Psoas muscle (tissue), 7 donors: ENCODE measurements at regions not wholly inside any gene's neighbourhood (a gene's known extent, or its start where the extent isn't known, plus 50 kb on each side); places are given as distances from the start of the nearest gene placed in this dataset.

Experiments used
- ATAC-seq, 4 donors: fragments of 200-7000 bp; cut with Tn5 transposase; one replicate each; pipeline ENCODE4 v1.9.1; 2020; ENCODE audit warnings: moderate library complexity in 3 of 4, mild to moderate bottlenecking in 2 of 4
- DNase-seq, 2 donors: peaks; one replicate each; pipeline ENCODE4 v3.0.0-alpha.2; 2020
- H3K27ac ChIP-seq: fragments of 200-600 bp; one replicate; pipeline ENCODE4 v1.8.0; 2022
- H3K27me3 ChIP-seq, 3 donors: fragments of 200-600 bp in 1 of 3; one replicate each; pipeline versions ENCODE4 v1.6.1 to v1.8.0; 2013 to 2022; ENCODE audit warnings: low read length in 2 of 3, mild to moderate bottlenecking in 2 of 3, moderate library complexity in 1 of 3; ENCODE audit not compliant: insufficient read depth in 3 of 3
- H3K36me3 ChIP-seq, 2 donors: fragments of 200-600 bp in 1 of 2; one replicate each; pipeline versions ENCODE4 v1.6.1 to v1.8.0; 2013 to 2022; ENCODE audit warnings: low read depth in 1 of 2, mild to moderate bottlenecking in 1 of 2, moderate library complexity in 1 of 2; ENCODE audit not compliant: insufficient read depth in 1 of 2
- H3K4me1 ChIP-seq: fragments of 200-600 bp; one replicate; pipeline ENCODE4 v1.8.0; 2022
- H3K4me3 ChIP-seq: fragments of 200-600 bp; one replicate; pipeline ENCODE4 v1.8.0; 2022; ENCODE audit warnings: mild to moderate bottlenecking
- H3K9me3 ChIP-seq: fragments of 200-600 bp; one replicate; pipeline ENCODE4 v1.8.0; 2022
- WGBS, 3 donors: extraction: QIAGEN DNeasy Blood & Tissue Kit; methylation state at CpG; one replicate each; pipeline versions ENCODE4 v1.1.6 to v1.1.7; 2013; 5-methylcytosine and 5-hydroxymethylcytosine counted together
- intact Hi-C, 2 donors: fragments of 100-400 bp; cut with DNase I; formaldehyde crosslinking; loops; one replicate each; pipeline versions ENCODE4 v1.11.0 to v1.14.2; 2022
- TF ChIP-seq, protein P1 (sequence below): fragments of 200-600 bp; IDR thresholded peaks from one replicate; pipeline ENCODE4 v1.8.0; 2022; ENCODE audit warnings: antibody characterized with exemption
- donor health status: healthy with polysubstance abuse.
- donor health status: DM: no; HTN: no; CAD: no; lungs with moderate emphysema.
- donor health status: Bipolar disorder and iron deficiency.
- donor health status: healthy.
- donor health status: DM: yes; HTN: yes; CAD: no.
- donor health status: DM: no; HTN: no; CAD: no.
- donor health status: DM: yes; HTN: yes; CAD: no.

DNA sequence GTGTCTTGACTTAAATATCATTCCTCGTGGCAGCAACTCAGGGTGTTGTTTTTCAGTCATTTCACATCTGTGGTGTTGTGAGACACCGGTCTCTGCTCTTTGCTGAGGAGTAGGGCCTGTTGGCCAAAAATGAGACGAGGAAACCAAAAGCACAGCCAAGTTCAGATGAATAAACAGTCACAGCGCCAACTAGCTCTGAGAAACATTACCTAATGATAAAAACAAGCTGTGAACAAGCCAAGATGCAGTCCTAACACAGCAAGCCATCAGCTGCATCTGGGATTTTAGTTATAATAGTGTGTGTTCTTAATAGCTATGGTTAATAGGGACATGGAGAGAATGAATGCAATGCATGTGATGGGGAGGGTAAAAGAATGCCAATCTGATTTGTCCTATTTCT is 843.4 kb upstream of the DPPA4 start:
- Histone ChIP-seq H3K9me3 (no peaks in the 10 kb centered on the region), H3K27ac (no peak overlapping the region), H3K4me1 (no peaks in the 10 kb centered on the region), H3K4me3 (no peak overlapping the region), H3K27me3 (no peaks in the 10 kb centered on the region), H3K36me3 (no peaks in the 10 kb centered on the region)
- DNase-seq (peak; percentile 12 to 25), ATAC-seq (peak in 2 of 4 donors; percentile 35 to 61)
- intact Hi-C loops = no loop called here
- TF ChIP-seq, protein P1, sequence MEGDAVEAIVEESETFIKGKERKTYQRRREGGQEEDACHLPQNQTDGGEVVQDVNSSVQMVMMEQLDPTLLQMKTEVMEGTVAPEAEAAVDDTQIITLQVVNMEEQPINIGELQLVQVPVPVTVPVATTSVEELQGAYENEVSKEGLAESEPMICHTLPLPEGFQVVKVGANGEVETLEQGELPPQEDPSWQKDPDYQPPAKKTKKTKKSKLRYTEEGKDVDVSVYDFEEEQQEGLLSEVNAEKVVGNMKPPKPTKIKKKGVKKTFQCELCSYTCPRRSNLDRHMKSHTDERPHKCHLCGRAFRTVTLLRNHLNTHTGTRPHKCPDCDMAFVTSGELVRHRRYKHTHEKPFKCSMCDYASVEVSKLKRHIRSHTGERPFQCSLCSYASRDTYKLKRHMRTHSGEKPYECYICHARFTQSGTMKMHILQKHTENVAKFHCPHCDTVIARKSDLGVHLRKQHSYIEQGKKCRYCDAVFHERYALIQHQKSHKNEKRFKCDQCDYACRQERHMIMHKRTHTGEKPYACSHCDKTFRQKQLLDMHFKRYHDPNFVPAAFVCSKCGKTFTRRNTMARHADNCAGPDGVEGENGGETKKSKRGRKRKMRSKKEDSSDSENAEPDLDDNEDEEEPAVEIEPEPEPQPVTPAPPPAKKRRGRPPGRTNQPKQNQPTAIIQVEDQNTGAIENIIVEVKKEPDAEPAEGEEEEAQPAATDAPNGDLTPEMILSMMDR = no peak
- 9 to 13% (median 11%) methylated on average over 4 of the region's 4 CpGs for WGBS, 3 donors

DNA sequence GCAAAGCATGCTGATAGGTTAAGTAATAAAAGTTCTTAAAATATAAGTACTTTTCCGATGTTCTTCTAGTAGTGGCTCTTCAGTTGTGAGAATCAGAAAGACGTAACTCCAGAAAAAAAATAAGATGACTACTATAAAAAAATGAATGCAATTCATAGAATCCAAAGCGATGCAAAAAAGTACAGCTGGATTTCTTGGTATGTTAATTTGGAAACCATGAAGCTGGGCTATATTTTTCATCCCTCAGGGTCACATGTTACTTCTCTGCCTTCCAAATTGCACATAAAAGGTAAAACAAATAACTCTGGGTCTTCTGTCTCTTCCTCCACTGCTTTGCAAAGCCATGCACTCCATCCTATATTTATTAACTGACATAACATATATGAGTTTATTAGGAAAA is 843.9 kb upstream of the DPPA4 start:
- intact Hi-C loops = no loop called here
- Histone ChIP-seq H3K27me3 (no peaks in the 10 kb centered on the region), H3K4me3 (no peak overlapping the region), H3K36me3 (no peaks in the 10 kb centered on the region), H3K9me3 (no peaks in the 10 kb centered on the region), H3K4me1 (no peaks in the 10 kb centered on the region), H3K27ac (no peak overlapping the region)
- 16 to 38% (median 24%) methylated on average over 3 of the region's 3 CpGs for WGBS, 3 donors
- ATAC-seq (peak in 1 of 4 donors; percentile 13), DNase-seq (no peak)
- TF ChIP-seq, protein P1 = no peak

- no peak for ATAC-seq
- Histone ChIP-seq H3K27ac (no peak overlapping the region), H3K4me1 (no peaks in the 10 kb centered on the region), H3K9me3 (peaks cover 8% of the 10 kb centered on the region), H3K27me3 (no peaks in the 10 kb centered on the region), H3K36me3 (no peaks in the 10 kb centered on the region), H3K4me3 (no peak overlapping the region)
- TF ChIP-seq, protein P1 = no peak
- no peak for DNase-seq
- intact Hi-C loops = no loop called here
- WGBS, 3 donors = 13 to 19% (median 15%) methylated on average over 1 of the region's 1 CpG
These were observed 847.2 kb upstream of the DPPA4 start for GRCh38 chr3:110184536-110184935.

- H3K27ac ChIP-seq = no peak overlapping the region
- H3K36me3 ChIP-seq = no peaks in the 10 kb centered on the region
- H3K4me3 ChIP-seq = no peak overlapping the region
- DNase-seq (no peak), ATAC-seq (no peak)
- peaks cover 14% of the 10 kb centered on the region for H3K9me3 ChIP-seq
- no peaks in the 10 kb centered on the region for H3K4me1 ChIP-seq
- TF ChIP-seq, protein P1 = no peak
- intact Hi-C loops = no loop called here
- H3K27me3 ChIP-seq = no peaks in the 10 kb centered on the region
- 45 to 67% (median 51%) methylated on average over 2 of the region's 2 CpGs for whole genome bisulfite sequencing, 3 donors
These were observed 855.7 kb upstream of the DPPA4 start for GRCh38 chr3:110193074-110193473.

DNA sequence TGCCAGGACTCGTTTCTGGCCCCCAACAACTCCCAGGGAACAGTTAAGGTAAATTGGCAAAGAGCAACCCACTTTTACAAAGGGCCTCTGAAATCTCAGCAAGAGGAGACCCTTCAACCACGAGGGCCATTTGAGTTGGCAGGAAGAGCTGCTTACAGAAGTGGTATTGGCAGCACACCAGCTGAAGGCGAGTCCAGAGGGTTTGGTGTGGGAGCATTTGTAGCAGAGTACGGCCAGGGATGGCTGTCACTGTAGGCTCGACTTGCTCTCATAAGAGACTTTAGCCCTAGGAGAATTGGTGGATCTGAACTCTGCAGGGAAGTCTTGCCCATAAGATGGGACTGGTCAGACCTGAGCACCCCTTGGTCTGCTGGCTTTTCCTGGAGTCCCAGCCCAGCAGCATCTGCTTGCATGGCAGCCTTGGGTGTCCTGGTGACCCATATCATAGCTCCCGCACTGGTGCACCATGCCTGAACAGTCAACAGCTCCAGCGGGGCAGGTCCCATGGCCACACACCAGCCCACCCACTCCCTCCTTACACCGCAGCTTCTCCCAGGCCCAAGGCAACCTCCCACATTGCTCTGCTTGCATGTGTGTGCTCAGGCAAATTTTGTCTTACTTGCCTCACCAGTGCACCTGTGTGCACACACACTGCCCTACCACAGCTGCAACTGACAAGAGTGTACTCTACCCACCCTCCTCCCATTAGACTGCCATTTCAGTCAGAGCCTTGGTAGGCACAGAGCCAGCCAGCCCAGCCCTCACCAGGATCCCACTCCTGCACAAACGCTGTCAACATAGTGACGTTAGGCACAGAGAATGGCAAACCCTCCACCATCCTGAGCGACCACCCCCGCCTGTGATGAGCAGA is 861.6 kb upstream of the DPPA4 start:
- Histone ChIP-seq H3K4me3 (no peak overlapping the region), H3K27ac (no peak overlapping the region), H3K36me3 (no peaks in the 10 kb centered on the region), H3K4me1 (no peaks in the 10 kb centered on the region), H3K9me3 (no peaks in the 10 kb centered on the region), H3K27me3 (no peaks in the 10 kb centered on the region)
- ATAC-seq (no peak), DNase-seq (peak in 1 of 2 donors; percentile 36)
- intact Hi-C loops = no loop called here
- TF ChIP-seq, protein P1 = no peak
- WGBS, 3 donors = 68 to 80% (median 72%) methylated on average over 12 of the region's 12 CpGs
